SK-N-SH treated with all-trans-retinoic acid at 6 μM for 48 hours (cell line): ENCODE measurements at regions not wholly inside any gene's neighbourhood (a gene's known extent, or its start where the extent isn't known, plus 50 kb on each side); places are given as distances from the start of the nearest gene placed in this dataset.

Experiments
- ARNTL ChIP-seq: fragments of 450-650 bp; formaldehyde crosslinking; IDR thresholded peaks from 2 replicates; pipeline ENCODE4 v1.5.0; 2020; ENCODE audit warnings: low read depth, mild to moderate bottlenecking, moderate library complexity, borderline replicate concordance
- CREB5 ChIP-seq: fragments of 250-450 bp; sonication (Bioruptor Pico); IDR thresholded peaks from 2 replicates; pipeline ENCODE4 v1.5.1; 2020; ENCODE audit warnings: low read depth, mild to moderate bottlenecking, moderate library complexity
- CSDC2 ChIP-seq: fragments of 250-450 bp; sonication (Bioruptor Pico); IDR thresholded peaks from 2 replicates; pipeline ENCODE4 v1.5.0; 2020; ENCODE audit warnings: mild to moderate bottlenecking, moderate library complexity
- OSR1 ChIP-seq: fragments of 250-450 bp; sonication (Bioruptor Pico); IDR thresholded peaks from 2 replicates; pipeline ENCODE4 v1.8.0; 2022; ENCODE audit warnings: moderate library complexity, mild to moderate bottlenecking, inconsistent platforms
- POU6F1 ChIP-seq: fragments of 250-450 bp; sonication (Bioruptor Pico); IDR thresholded peaks from 2 replicates; pipeline ENCODE4 v1.8.0; 2021; ENCODE audit warnings: low read depth, mild to moderate bottlenecking, moderate library complexity, borderline replicate concordance
- PPARA ChIP-seq: fragments of 250-450 bp; sonication (Bioruptor Pico); IDR thresholded peaks from 2 replicates; pipeline ENCODE4 v1.5.0; 2020; ENCODE audit warnings: mild to moderate bottlenecking, borderline replicate concordance
- RARB ChIP-seq: fragments of 250-450 bp; sonication (Bioruptor Pico); IDR thresholded peaks from 2 replicates; pipeline ENCODE4 v1.8.0; 2021; ENCODE audit warnings: mild to moderate bottlenecking, moderate library complexity
- SNAI2 ChIP-seq: fragments of 250-450 bp; sonication (Bioruptor Pico); IDR thresholded peaks from 2 replicates; pipeline ENCODE4 v1.5.0; 2020; ENCODE audit warnings: mild to moderate bottlenecking, moderate library complexity
- TCF4 ChIP-seq: fragments of 250-450 bp; sonication (Bioruptor Pico); IDR thresholded peaks from 2 replicates; pipeline ENCODE4 v1.8.0; 2021; ENCODE audit warnings: mild to moderate bottlenecking, moderate library complexity, borderline replicate concordance
- ZNF70 ChIP-seq: fragments of 450-650 bp; formaldehyde crosslinking; IDR thresholded peaks from 2 replicates; pipeline ENCODE4 v1.5.0; 2020; ENCODE audit warnings: mild to moderate bottlenecking, moderate library complexity
- ZNF8 ChIP-seq: fragments of 450-650 bp; formaldehyde crosslinking; IDR thresholded peaks from 2 replicates; pipeline ENCODE4 v1.5.0; 2020; ENCODE audit warnings: mild to moderate bottlenecking, moderate library complexity

GRCh38 chr3:17905996-17906395, 163.6 kb upstream of the TBC1D5 start:
- TF ChIP-seq RARB (CRISPR knock-in tag) = no peak
- TF ChIP-seq ZNF8 = no peak
- no peak for TF ChIP-seq PPARA (CRISPR knock-in tag)
- TF ChIP-seq ARNTL (CRISPR knock-in tag) = no peak
- no peak for TF ChIP-seq ZNF70
- no peak for TF ChIP-seq TCF4 (CRISPR knock-in tag)
- TF ChIP-seq CSDC2 = no peak
- TF ChIP-seq SNAI2 (CRISPR knock-in tag) = no peak
- no peak for TF ChIP-seq OSR1 (CRISPR knock-in tag)
- no peak for TF ChIP-seq CREB5 (CRISPR knock-in tag)
- no peak for TF ChIP-seq POU6F1 (CRISPR knock-in tag)
